HG03108 (cell line): ENCODE measurements at regions not wholly inside any gene's neighbourhood (a gene's known extent, or its start where the extent isn't known, plus 50 kb on each side); places are given as distances from the start of the nearest gene placed in this dataset.

Source experiments
- ATAC-seq: cut with Tn5 transposase; IDR thresholded peaks from one replicate; pipeline ENCODE4 v1.9.1; 2021; ENCODE audit warnings: moderate library complexity; ENCODE audit not compliant: unreplicated experiment

DNA sequence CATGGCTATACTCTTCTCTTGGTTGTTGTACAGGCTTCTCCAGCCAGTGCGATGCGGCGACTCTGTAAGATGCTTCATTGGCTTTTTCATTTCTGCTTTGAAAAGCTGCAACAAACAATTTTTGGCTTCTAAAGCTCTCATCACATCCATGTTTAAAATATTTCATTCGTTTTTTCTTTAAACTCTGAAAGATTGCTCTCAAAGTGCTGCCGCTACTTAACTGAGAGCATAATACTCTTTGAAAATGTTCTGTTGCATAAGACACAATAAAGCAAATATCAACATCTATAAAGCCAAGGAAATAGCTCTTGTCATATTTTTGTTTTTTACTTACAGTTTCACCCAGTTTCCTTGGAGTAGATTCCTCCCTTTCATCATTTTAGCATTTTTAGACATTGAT is 468.3 kb downstream of the TBC1D22A start:
- no peak for ATAC-seq

DNA sequence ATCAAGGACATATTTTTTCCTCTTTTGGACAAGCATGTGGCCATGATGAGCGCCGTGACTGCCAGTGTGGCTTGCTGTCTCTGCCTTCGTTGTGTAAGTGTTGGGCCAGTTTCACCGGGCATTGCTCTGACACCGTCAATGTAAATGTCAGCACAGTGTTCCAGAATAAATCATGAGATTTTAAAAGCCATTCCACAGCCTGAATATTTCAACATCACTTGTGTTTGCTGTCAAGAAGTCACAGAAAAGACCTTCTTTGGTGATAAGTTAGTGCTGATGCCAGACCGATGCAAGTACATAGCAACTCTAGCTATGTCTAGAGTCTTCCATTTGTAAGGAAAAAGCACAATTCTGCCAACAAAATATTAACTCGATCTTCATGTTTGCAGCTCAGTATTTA is 467.8 kb downstream of the TBC1D22A start:
- no peak for ATAC-seq

DNA sequence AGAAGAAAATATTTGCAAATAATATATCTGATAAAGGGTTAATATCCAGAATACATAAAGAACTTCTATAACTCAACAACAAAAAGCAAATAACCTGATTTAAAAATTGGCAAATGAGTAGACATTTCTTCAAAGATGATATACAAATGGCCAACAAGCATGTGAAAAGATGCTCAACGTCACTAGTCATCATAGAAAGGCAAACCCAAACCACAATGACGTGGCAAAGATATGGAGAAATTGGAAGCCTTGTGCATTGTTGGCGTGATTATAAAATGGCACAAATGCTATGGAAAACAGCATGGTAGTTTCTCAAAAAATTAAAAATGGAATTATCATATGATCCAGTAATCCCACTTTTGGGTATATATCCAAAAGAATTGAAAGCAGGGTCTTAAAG is 466.3 kb downstream of the TBC1D22A start:
- no peak for ATAC-seq

DNA sequence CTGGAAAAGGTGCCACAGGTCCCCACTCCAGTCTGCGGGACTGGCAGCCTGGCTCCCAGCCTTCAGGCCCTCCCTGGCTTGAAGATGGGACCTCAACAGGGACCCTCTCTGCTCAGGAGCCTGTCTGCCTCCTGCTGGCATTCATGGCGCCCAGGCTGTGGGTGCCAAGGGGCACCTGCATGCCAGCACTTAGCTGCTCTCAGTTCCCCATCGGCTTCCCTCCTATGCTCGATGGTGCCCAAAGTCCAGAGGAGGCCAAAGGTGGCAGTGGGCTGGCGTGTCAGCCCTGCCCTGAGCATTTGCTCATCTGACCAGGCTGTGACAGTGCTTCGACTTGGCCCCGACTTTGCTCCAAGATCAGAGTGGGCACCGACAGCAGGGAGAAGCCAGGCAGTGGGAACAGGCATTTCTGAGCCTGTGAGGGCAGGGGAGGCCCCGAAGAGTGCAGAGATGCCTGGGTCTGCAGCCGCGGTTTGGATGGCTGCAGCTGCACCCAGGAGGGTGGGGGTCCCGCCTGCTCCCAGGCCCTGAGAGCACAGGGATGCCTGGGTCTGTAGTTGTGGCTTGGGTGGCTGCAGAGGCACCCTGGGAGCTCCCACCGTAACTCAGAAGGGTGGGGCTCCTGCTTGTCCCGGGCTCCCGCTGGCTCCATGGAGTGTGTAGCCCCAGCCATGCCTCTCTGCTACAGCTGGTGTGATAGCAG is 463.6 kb downstream of the TBC1D22A start:
- ATAC-seq: no peak

DNA sequence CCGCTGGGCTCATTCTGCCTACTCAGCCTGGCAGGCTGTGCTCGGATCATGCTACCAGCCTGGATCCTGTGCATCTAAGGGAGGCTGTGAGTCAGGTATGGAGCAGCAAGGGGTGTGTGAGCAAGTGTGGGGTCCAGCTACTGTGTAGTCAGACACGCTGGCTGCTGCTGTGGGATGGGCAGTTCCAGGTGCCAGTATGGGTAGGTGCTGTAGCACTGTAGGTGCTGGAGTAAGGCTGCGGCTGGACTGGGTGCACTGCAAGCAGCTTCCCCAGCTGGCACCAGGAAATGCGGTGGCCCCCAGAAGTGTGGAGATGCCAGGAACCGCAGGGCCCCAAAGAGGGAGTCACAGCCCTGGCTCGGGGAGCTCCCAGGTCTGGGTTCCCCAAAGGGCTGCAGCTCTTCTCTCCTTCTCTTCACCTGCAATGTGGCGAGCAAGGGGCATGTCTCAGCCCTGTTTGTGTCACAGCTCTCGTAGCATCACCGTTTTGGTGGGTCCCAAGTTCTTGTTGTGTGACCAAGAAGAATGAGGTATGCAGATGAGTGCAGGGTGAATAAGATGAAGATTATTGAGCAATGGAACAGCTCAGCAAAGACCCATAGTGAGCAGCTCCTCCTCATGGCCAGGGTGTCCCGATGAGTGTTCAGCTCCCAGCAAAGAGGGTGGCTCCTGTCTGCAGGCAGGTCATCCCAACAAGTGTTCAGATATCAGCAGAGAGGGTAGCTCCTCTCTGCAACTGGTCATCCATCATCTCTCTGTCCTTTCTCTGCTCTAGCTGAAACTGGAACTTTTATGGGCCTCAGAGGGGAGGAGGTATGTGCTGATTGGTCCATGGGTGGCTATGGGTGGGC is 462.9 kb downstream of the TBC1D22A start:
- no peak for ATAC-seq
